Caco-2 (cell line): ENCODE measurements at regions not wholly inside any gene's neighbourhood (a gene's known extent, or its start where the extent isn't known, plus 50 kb on each side); places are given as distances from the start of the nearest gene placed in this dataset.

Experiments
- BruUV-seq: library from RNA; stranded (reverse); fragments of 400-500 nt; replicated peaks from 2 replicates; lab custom pipeline; 2021; lab: Mats Ljungman, UMichigan
- CTCF ChIA-PET: fragments of 300-600 bp; sonication (Branson Sonifier 250); formaldehyde crosslinking; loops from one replicate; lab custom pipeline; 2022; ENCODE audit warnings: antibody characterized with exemption; lab: Charles Lee
- POLR2A ChIA-PET: fragments of 300-600 bp; sonication (Branson Sonifier 250); formaldehyde crosslinking; loops from one replicate; lab custom pipeline; 2022; ENCODE audit warnings: antibody characterized with exemption; lab: Charles Lee
- DNase-seq, 2 experiments: peaks; one replicate each; pipeline versions ENCODE4 v3.0.0 to v3.0.0-alpha.2; 2020 to 2022
- H3K27me3 ChIP-seq: replicated peaks from 2 replicates; pipeline ENCODE4 v1.6.0; 2011; ENCODE audit warnings: low read length; ENCODE audit not compliant: control insufficient read depth, insufficient read depth
- H3K36me3 ChIP-seq: 2 replicates; pipeline ENCODE4 v1.5.1; 2011; ENCODE audit warnings: low read length; ENCODE audit not compliant: control insufficient read depth, insufficient read depth
- H3K4me1 ChIP-seq: fragments of 250-450 bp; sonication (Bioruptor Pico); 2 replicates; pipeline ENCODE4 v1.5.1; 2020; ENCODE audit warnings: mild to moderate bottlenecking
- H3K4me3 ChIP-seq: 2 replicates; pipeline ENCODE4 v1.5.1; 2011; ENCODE audit warnings: low read depth, mild to moderate bottlenecking, control low read depth, low read length
- H3K9me3 ChIP-seq: fragments of 250-450 bp; sonication (Bioruptor Pico); 2 replicates; pipeline ENCODE4 v1.5.1; 2020; ENCODE audit warnings: mild to moderate bottlenecking, moderate library complexity
- H3K27ac Mint-ChIP-seq: one replicate; pipeline ENCODE4 v1.8.0; 2022; ENCODE audit warnings: mixed read lengths; ENCODE audit not compliant: unreplicated experiment
- H3K27me3 Mint-ChIP-seq: one replicate; pipeline ENCODE4 v1.8.0; 2022; ENCODE audit warnings: mixed read lengths; ENCODE audit not compliant: insufficient read depth, unreplicated experiment
- H3K36me3 Mint-ChIP-seq: one replicate; pipeline ENCODE4 v1.8.0; 2022; ENCODE audit warnings: mild to moderate bottlenecking, mixed read lengths; ENCODE audit not compliant: insufficient read depth, unreplicated experiment
- H3K4me1 Mint-ChIP-seq: one replicate; pipeline ENCODE4 v1.8.0; 2022; ENCODE audit warnings: low read depth, mixed read lengths; ENCODE audit not compliant: unreplicated experiment
- H3K4me3 Mint-ChIP-seq: one replicate; pipeline ENCODE4 v1.8.0; 2022; ENCODE audit warnings: mild to moderate bottlenecking, moderate library complexity, mixed read lengths; ENCODE audit not compliant: unreplicated experiment
- H3K9me3 Mint-ChIP-seq: one replicate; pipeline ENCODE4 v1.8.0; 2022; ENCODE audit warnings: mixed read lengths; ENCODE audit not compliant: unreplicated experiment
- CTCF ChIP-seq, 2 experiments: fragments of 200-600 bp in 1 of 2; IDR thresholded peaks; 1 replicate in 1 of 2; 2 replicates in 1 of 2; pipeline versions ENCODE4 v1.5.1 to v1.8.0; 2011 to 2022; ENCODE audit warnings: antibody characterized with exemption in 1 of 2, control low read depth in 1 of 2, inconsistent platforms in 1 of 2, low read depth in 1 of 2, low read length in 1 of 2, mild to moderate bottlenecking in 1 of 2, moderate library complexity in 1 of 2; ENCODE audit not compliant: insufficient read depth in 1 of 2, severe bottlenecking in 1 of 2, unreplicated experiment in 1 of 2
- intact Hi-C: fragments of 100-400 bp; cut with micrococcal nuclease; formaldehyde crosslinking; loops from one replicate; pipeline ENCODE4 v1.10.0; 2022; ENCODE audit not compliant: unreplicated experiment

GRCh38 chr12:125852679-125853078, 787.4 kb downstream of the AACS start:
- Histone ChIP-seq H3K4me3 (no peak overlapping the region), H3K9me3 (no peaks in the 10 kb centered on the region), H3K36me3 (no peaks in the 10 kb centered on the region), H3K27me3 (no peaks in the 10 kb centered on the region), H3K4me1 (no peaks in the 10 kb centered on the region)
- BruUV-seq: no TSS peak
- intact Hi-C loops: no loop called here
- no peaks in the 10 kb centered on the region for H3K4me1 Mint-ChIP-seq
- H3K4me3 Mint-ChIP-seq: no peak overlapping the region
- POLR2A ChIA-PET: no interaction called here
- no peaks in the 10 kb centered on the region for H3K9me3 Mint-ChIP-seq
- H3K27me3 Mint-ChIP-seq: no peaks in the 10 kb centered on the region
- H3K27ac Mint-ChIP-seq: no peak overlapping the region
- CTCF ChIA-PET: no interaction called here
- TF ChIP-seq CTCF (IDR thresholded peaks at IDR 0.05; ENCODE audit: insufficient read depth in 1 of 2, low read depth in 1 of 2, low read length in 1 of 2, severe bottlenecking in 1 of 2, unreplicated experiment in 1 of 2): no peak
- H3K36me3 Mint-ChIP-seq: no peaks in the 10 kb centered on the region
- DNase-seq: no peak

DNA sequence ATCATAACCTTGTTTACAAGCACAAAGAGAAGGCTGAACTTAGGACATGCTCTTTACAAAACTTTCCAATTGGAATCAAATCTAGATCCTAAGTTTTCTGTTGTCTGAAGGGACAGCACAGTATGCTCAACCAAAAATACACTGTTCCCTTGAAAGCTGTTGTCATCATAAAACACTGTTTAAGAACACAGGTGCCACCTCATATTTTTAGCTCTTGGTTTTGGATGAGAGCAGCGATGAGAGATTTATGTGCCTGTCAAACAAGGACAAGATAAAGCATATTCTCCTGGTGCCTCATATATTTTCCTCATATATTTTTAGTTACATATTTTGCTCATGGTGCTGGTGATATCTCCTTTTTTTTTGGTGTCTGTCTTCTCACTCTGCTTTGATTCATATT, 788.4 kb downstream of the AACS start:
- Histone ChIP-seq H3K4me1 (no peaks in the 10 kb centered on the region), H3K36me3 (no peaks in the 10 kb centered on the region), H3K9me3 (no peaks in the 10 kb centered on the region), H3K27me3 (no peaks in the 10 kb centered on the region), H3K4me3 (no peak overlapping the region)
- ChIA-PET CTCF (no interaction called here), POLR2A (no interaction called here)
- no TSS peak for BruUV-seq
- no peak for TF ChIP-seq CTCF (IDR thresholded peaks at IDR 0.05; ENCODE audit: insufficient read depth in 1 of 2, low read depth in 1 of 2, low read length in 1 of 2, severe bottlenecking in 1 of 2, unreplicated experiment in 1 of 2)
- Mint-ChIP-seq H3K27ac (no peak overlapping the region), H3K36me3 (no peaks in the 10 kb centered on the region), H3K27me3 (no peaks in the 10 kb centered on the region), H3K4me1 (no peaks in the 10 kb centered on the region), H3K4me3 (no peak overlapping the region), H3K9me3 (no peaks in the 10 kb centered on the region)
- intact Hi-C loops: no loop called here
- no peak for DNase-seq

DNA sequence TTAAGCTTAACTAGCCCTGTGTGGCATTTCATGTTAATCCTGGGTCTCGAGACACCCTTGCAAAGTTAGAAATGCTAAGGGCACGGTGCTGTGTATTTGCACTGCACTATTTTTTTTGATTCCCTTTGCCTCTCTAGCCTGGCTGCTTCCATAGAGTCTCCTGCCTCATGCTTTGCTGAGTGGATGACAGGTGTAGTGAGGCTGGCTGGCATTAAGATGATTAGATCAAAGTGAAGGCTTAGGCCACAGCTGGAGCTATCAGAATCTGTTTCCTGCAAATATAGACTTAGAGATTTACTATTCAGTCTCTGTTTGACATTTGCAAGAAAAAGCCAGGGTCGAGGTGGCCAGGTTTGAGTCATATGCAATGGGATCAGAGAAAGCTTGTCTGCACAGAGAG, 791.1 kb downstream of the AACS start:
- DNase-seq: no peak
- no peaks in the 10 kb centered on the region for H3K36me3 ChIP-seq
- no TSS peak for BruUV-seq
- TF ChIP-seq CTCF (IDR thresholded peaks at IDR 0.05; ENCODE audit: insufficient read depth in 1 of 2, low read depth in 1 of 2, low read length in 1 of 2, severe bottlenecking in 1 of 2, unreplicated experiment in 1 of 2): no peak
- Mint-ChIP-seq H3K4me1 (no peaks in the 10 kb centered on the region), H3K27ac (no peak overlapping the region), H3K4me3 (no peak overlapping the region), H3K9me3 (no peaks in the 10 kb centered on the region), H3K27me3 (no peaks in the 10 kb centered on the region), H3K36me3 (no peaks in the 10 kb centered on the region)
- intact Hi-C loops: no loop called here
- no peaks in the 10 kb centered on the region for H3K9me3 ChIP-seq
- CTCF ChIA-PET: no interaction called here
- H3K27me3 ChIP-seq: no peaks in the 10 kb centered on the region
- no peaks in the 10 kb centered on the region for H3K4me1 ChIP-seq
- no peak overlapping the region for H3K4me3 ChIP-seq
- POLR2A ChIA-PET: no interaction called here
